ENCODE measurements at regions not wholly inside any gene's neighbourhood (a gene's known extent, or its start where the extent isn't known, plus 50 kb on each side); places are given as distances from the start of the nearest gene placed in this dataset.

DNA sequence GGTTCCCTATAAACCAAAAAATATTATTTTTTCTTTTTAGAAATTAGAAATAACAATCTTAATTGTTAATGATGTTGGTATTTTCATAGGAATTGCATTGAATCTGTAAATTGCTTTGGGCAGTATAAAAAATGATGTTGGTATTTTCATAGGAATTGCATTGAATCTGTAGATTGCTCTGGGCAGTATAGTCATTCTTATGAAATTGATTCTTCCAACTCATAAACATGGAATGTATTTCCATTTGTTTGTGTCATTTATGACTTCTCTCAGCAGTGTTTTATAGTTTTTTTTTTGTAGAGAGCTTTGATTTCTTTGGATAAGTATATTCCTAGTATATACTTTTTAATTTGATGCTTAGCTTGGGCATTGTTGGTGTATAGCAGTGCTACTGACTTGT lies 82.0 kb upstream of the NT5C1B start:
- H3F3A ChIP-seq (ENCODE audit: insufficient read depth, low read length, poor library complexity, severe bottlenecking) = no peaks in the 10 kb centered on the region

GRCh38 chr2:18668221-18668620 lies 78.9 kb upstream of the NT5C1B start:
- no peak overlapping the region for H3K9ac ChIP-seq (ENCODE audit: low read length)
- no peaks in the 10 kb centered on the region for H3K9me2 ChIP-seq (ENCODE audit: insufficient read depth, low read length)

More for the DNA sequence above, 82.0 kb upstream of the NT5C1B start:
- H3K9ac ChIP-seq (ENCODE audit: low read length) = no peak overlapping the region
- no peaks in the 10 kb centered on the region for H3K9me2 ChIP-seq (ENCODE audit: insufficient read depth, low read length)
- H2AFZ ChIP-seq (ENCODE audit: low read depth, low read length) = no peak overlapping the region
- H3K4me3 ChIP-seq (ENCODE audit: low read length) = no peak overlapping the region
- TF ChIP-seq SMC3 (conservative IDR thresholded peaks at IDR 0.05; ENCODE audit: poor library complexity) (no peak), MXI1 (conservative IDR thresholded peaks at IDR 0.05; ENCODE audit: poor library complexity, severe bottlenecking) (no peak), RAD21 (conservative IDR thresholded peaks at IDR 0.05) (no peak), POLR2AphosphoS5 (IDR thresholded peaks at IDR 0.05) (no peak), EP300 (conservative IDR thresholded peaks at IDR 0.05; ENCODE audit: poor library complexity, severe bottlenecking) (no peak), CTCF (IDR thresholded peaks at IDR 0.05; ENCODE audit: poor library complexity, severe bottlenecking) (no peak), TAF1 (IDR thresholded peaks at IDR 0.05; ENCODE audit: low read depth) (no peak), EZH2 (IDR thresholded peaks at IDR 0.05; ENCODE audit: borderline replicate concordance, insufficient read depth, low read length, poor library complexity, severe bottlenecking) (no peak)
- TF ChIP-seq, protein P1, sequence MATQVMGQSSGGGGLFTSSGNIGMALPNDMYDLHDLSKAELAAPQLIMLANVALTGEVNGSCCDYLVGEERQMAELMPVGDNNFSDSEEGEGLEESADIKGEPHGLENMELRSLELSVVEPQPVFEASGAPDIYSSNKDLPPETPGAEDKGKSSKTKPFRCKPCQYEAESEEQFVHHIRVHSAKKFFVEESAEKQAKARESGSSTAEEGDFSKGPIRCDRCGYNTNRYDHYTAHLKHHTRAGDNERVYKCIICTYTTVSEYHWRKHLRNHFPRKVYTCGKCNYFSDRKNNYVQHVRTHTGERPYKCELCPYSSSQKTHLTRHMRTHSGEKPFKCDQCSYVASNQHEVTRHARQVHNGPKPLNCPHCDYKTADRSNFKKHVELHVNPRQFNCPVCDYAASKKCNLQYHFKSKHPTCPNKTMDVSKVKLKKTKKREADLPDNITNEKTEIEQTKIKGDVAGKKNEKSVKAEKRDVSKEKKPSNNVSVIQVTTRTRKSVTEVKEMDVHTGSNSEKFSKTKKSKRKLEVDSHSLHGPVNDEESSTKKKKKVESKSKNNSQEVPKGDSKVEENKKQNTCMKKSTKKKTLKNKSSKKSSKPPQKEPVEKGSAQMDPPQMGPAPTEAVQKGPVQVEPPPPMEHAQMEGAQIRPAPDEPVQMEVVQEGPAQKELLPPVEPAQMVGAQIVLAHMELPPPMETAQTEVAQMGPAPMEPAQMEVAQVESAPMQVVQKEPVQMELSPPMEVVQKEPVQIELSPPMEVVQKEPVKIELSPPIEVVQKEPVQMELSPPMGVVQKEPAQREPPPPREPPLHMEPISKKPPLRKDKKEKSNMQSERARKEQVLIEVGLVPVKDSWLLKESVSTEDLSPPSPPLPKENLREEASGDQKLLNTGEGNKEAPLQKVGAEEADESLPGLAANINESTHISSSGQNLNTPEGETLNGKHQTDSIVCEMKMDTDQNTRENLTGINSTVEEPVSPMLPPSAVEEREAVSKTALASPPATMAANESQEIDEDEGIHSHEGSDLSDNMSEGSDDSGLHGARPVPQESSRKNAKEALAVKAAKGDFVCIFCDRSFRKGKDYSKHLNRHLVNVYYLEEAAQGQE (IDR thresholded peaks at IDR 0.05; ENCODE audit: borderline replicate concordance) = no peak
- H3K9me3 ChIP-seq (ENCODE audit: low read length) = no peaks in the 10 kb centered on the region
- H3K36me3 ChIP-seq (ENCODE audit: insufficient read depth, low read length) = no peaks in the 10 kb centered on the region
- no peak overlapping the region for H3K27ac ChIP-seq (ENCODE audit: low read length)
- no peaks in the 10 kb centered on the region for H3K27me3 ChIP-seq (ENCODE audit: insufficient read depth, low read depth, low read length)
- H4K20me1 ChIP-seq (ENCODE audit: insufficient read depth) = no peaks in the 10 kb centered on the region
- no peaks in the 10 kb centered on the region for H3K79me2 ChIP-seq (replicated peaks; ENCODE audit: insufficient read depth, low read length)
- H3K4me2 ChIP-seq (ENCODE audit: low read length) = no peak overlapping the region

More at GRCh38 chr2:18668221-18668620, 78.9 kb upstream of the NT5C1B start:
- H3K79me2 ChIP-seq (replicated peaks; ENCODE audit: insufficient read depth, low read length) = no peaks in the 10 kb centered on the region
- no peak overlapping the region for H2AFZ ChIP-seq (ENCODE audit: low read depth, low read length)
- H3K36me3 ChIP-seq (ENCODE audit: insufficient read depth, low read length) = no peaks in the 10 kb centered on the region
- no peaks in the 10 kb centered on the region for H3K9me3 ChIP-seq (ENCODE audit: low read length)
- H4K20me1 ChIP-seq (ENCODE audit: insufficient read depth) = no peaks in the 10 kb centered on the region
- no peak for TF ChIP-seq EZH2 (IDR thresholded peaks at IDR 0.05; ENCODE audit: borderline replicate concordance, insufficient read depth, low read length, poor library complexity, severe bottlenecking)
- TF ChIP-seq POLR2AphosphoS5 (IDR thresholded peaks at IDR 0.05) = no peak
- TF ChIP-seq SMC3 (conservative IDR thresholded peaks at IDR 0.05; ENCODE audit: poor library complexity) = no peak
- TF ChIP-seq CTCF (IDR thresholded peaks at IDR 0.05; ENCODE audit: poor library complexity, severe bottlenecking) = no peak
- TF ChIP-seq RAD21 (conservative IDR thresholded peaks at IDR 0.05) = no peak
- no peak for TF ChIP-seq MXI1 (conservative IDR thresholded peaks at IDR 0.05; ENCODE audit: poor library complexity, severe bottlenecking)
- TF ChIP-seq, protein P1 (IDR thresholded peaks at IDR 0.05; ENCODE audit: borderline replicate concordance) = no peak
- no peak overlapping the region for H3K27ac ChIP-seq (ENCODE audit: low read length)
- H3F3A ChIP-seq (ENCODE audit: insufficient read depth, low read length, poor library complexity, severe bottlenecking) = no peaks in the 10 kb centered on the region
- no peak overlapping the region for H3K4me3 ChIP-seq (ENCODE audit: low read length)
- H3K27me3 ChIP-seq (ENCODE audit: insufficient read depth, low read depth, low read length) = no peaks in the 10 kb centered on the region
- H3K4me2 ChIP-seq (ENCODE audit: low read length) = no peak overlapping the region

Measured in neural cell (in vitro differentiated cells).